Transverse colon (tissue), 4 donors: ENCODE measurements at regions not wholly inside any gene's neighbourhood (a gene's known extent, or its start where the extent isn't known, plus 50 kb on each side); places are given as distances from the start of the nearest gene placed in this dataset.

Experiments used
- EP300 ChIP-seq: sonication (generic); formaldehyde crosslinking; IDR thresholded peaks from one replicate; pipeline ENCODE4 v1.6.1; 2017; ENCODE audit warnings: antibody characterized with exemption, low read depth
- POLR2AphosphoS5 ChIP-seq, 3 donors: sonication (generic); formaldehyde crosslinking; IDR thresholded peaks; one replicate each; pipeline ENCODE4 v1.6.1; 2016; ENCODE audit warnings: antibody characterized with exemption in 3 of 3
- TF ChIP-seq, protein P1 (sequence below), 5 experiments: fragments of 200-600 bp in 3 of 5; fragments of 450-650 bp in 2 of 5; sonication (generic) in 3 of 5; IDR thresholded peaks; 1 replicate in 2 of 5; 2 replicates in 3 of 5; pipeline ENCODE4 v1.5.1; 2016 to 2017; ENCODE audit warnings: antibody characterized with exemption in 5 of 5, inconsistent platforms in 3 of 5, mild to moderate bottlenecking in 2 of 5, moderate library complexity in 1 of 5

- TF ChIP-seq, protein P1, sequence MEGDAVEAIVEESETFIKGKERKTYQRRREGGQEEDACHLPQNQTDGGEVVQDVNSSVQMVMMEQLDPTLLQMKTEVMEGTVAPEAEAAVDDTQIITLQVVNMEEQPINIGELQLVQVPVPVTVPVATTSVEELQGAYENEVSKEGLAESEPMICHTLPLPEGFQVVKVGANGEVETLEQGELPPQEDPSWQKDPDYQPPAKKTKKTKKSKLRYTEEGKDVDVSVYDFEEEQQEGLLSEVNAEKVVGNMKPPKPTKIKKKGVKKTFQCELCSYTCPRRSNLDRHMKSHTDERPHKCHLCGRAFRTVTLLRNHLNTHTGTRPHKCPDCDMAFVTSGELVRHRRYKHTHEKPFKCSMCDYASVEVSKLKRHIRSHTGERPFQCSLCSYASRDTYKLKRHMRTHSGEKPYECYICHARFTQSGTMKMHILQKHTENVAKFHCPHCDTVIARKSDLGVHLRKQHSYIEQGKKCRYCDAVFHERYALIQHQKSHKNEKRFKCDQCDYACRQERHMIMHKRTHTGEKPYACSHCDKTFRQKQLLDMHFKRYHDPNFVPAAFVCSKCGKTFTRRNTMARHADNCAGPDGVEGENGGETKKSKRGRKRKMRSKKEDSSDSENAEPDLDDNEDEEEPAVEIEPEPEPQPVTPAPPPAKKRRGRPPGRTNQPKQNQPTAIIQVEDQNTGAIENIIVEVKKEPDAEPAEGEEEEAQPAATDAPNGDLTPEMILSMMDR (IDR thresholded peaks at IDR 0.05): no peak
- TF ChIP-seq POLR2AphosphoS5 (IDR thresholded peaks at IDR 0.05) (no peak), EP300 (no peak)
Observed at GRCh38 chr10:90227217-90227656, 525.8 kb downstream of the KIF20B start.
